ENCODE measurements at regions not wholly inside any gene's neighbourhood (a gene's known extent, or its start where the extent isn't known, plus 50 kb on each side); places are given as distances from the start of the nearest gene placed in this dataset.

DNA sequence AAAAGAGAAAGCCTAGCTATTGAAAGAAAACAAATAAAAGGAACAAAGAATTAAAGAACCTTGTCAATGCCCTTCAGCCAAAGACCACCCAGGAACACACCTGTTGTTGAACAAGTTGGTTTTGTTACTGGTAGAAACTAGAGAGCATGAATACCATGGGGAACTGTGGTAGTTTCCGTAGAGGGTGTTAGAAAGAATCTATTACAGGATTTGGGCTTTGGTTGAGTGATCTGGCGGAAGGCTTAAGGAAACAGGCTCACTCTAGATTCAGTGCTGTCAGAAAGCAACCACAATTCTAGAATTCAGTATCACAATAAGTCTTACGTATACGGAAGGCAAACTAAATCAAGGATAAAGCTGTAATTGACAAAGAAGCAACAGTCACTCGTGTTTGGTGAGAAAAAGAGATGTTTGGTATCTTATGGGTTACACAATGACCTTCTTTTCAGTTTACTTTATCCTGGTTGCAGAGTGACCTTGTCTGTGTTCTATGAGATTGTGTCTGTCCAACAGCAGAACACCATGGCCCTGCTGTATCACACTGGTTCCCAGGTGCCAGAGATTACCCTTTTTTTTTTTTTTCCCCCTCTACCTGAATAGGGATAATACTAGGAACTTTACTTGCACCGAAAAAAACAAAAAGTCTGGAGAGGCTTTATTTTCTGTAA, 265.9 kb downstream of the SHQ1 start:
- TF ChIP-seq ZFX (IDR thresholded peaks at IDR 0.05; ENCODE audit: borderline replicate concordance): no peak
- TF ChIP-seq, protein P1, sequence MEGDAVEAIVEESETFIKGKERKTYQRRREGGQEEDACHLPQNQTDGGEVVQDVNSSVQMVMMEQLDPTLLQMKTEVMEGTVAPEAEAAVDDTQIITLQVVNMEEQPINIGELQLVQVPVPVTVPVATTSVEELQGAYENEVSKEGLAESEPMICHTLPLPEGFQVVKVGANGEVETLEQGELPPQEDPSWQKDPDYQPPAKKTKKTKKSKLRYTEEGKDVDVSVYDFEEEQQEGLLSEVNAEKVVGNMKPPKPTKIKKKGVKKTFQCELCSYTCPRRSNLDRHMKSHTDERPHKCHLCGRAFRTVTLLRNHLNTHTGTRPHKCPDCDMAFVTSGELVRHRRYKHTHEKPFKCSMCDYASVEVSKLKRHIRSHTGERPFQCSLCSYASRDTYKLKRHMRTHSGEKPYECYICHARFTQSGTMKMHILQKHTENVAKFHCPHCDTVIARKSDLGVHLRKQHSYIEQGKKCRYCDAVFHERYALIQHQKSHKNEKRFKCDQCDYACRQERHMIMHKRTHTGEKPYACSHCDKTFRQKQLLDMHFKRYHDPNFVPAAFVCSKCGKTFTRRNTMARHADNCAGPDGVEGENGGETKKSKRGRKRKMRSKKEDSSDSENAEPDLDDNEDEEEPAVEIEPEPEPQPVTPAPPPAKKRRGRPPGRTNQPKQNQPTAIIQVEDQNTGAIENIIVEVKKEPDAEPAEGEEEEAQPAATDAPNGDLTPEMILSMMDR (IDR thresholded peaks at IDR 0.05): no peak
- H3K27ac ChIP-seq: no peak overlapping the region

DNA sequence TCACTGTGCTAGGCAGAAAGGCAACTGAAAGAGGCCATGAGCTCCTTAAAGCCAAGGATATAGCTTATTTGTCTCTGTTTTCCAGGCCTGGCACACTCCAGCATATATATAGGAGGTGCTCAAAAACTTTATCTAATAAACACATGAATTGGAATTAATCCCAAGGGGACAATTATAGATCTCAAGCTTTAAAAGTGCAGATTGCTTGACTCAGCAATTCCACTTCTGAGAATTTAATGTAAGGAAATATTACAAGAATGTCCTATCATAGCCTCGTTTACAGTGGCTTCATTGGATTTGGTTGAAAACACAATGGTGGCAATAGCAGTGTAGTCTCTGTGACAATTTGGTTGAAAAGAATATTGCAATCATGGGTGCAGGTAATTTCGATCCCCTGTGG, 267.3 kb downstream of the SHQ1 start:
- TF ChIP-seq, protein P1 (IDR thresholded peaks at IDR 0.05): no peak
- no peak for TF ChIP-seq ZFX (IDR thresholded peaks at IDR 0.05; ENCODE audit: borderline replicate concordance)

DNA sequence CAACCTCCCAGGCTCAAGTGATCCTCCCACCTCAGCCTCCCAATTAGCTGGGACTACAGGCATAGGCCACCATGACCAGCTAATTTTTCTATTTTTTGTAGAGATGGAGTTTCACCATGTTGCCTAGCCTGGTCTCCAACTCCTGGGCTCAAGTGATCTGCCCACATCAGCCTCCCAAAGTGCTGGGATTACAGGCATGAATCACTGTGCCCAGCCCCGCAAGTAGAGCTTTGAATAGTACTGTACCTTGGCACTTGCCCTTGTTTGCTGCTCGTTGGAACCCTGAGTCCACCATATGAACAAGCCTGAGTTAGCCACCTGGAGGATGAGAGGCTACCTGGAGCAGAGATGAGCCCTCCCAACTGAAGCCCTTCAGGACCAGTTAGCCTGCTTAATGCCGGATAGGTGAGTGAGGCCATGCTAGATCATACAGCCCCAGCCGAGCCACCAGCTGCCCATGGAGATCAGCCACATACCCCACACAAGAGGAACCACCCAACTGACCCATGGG, 267.9 kb downstream of the SHQ1 start:
- no peak overlapping the region for H3K27ac ChIP-seq
- TF ChIP-seq ZFX (IDR thresholded peaks at IDR 0.05; ENCODE audit: borderline replicate concordance): no peak
- TF ChIP-seq, protein P1 (IDR thresholded peaks at IDR 0.05): no peak

More for the DNA sequence above, 267.3 kb downstream of the SHQ1 start:
- H3K27ac ChIP-seq: no peak overlapping the region

DNA sequence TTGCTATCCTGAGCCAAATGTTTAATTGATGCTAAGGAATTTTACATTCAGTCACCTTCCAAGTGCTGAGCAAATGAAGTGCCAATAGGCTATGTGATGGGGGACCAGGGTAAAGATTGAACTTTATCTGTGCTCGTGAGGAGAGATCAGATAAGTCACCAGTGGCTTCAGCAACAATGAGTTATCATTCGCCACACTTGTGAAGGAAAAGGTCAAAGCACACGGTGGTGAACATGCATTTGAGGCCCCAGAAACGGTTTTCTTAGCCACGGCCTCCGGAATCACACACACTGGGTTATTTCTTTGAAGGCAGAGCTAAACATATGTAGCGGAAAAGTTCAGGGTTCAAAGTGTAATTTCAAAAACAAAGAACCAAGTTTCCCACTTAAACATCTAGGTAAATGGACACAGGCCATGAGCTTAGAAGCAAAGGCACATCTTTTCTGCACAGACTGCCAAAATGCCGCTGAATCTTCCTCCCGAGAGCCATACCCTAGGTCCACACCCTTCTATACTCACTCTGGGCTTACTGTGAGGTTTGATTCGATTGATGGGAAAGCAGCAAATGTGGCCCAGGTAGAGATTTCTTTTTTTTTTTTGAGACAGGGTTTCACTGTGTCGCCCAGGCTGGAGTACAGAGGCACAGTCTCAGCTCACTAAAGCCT, 268.5 kb downstream of the SHQ1 start:
- no peak overlapping the region for H3K27ac ChIP-seq
- TF ChIP-seq ZFX (IDR thresholded peaks at IDR 0.05; ENCODE audit: borderline replicate concordance): no peak
- TF ChIP-seq, protein P1 (IDR thresholded peaks at IDR 0.05): no peak

DNA sequence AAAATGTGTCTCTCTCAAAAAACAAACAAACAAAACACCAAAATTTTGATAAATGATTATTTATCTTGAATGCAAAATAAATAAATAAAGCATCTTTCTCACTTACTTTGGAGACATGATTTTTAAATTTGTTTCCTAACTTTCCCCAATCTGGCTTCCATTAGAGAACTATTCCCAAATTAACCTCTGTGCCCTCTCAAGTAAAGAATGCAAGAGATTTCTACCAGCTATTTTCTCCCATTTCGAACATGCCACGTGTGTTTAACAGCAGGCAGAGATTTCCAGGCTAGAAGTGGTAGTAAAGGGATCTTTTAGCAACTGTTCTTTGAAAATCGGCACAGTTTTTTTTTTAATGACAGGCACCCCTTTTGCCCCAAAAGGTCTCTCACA, 269.1 kb downstream of the SHQ1 start:
- TF ChIP-seq, protein P1 (IDR thresholded peaks at IDR 0.05): no peak
- no peak for TF ChIP-seq ZFX (IDR thresholded peaks at IDR 0.05; ENCODE audit: borderline replicate concordance)
- H3K27ac ChIP-seq: no peak overlapping the region

DNA sequence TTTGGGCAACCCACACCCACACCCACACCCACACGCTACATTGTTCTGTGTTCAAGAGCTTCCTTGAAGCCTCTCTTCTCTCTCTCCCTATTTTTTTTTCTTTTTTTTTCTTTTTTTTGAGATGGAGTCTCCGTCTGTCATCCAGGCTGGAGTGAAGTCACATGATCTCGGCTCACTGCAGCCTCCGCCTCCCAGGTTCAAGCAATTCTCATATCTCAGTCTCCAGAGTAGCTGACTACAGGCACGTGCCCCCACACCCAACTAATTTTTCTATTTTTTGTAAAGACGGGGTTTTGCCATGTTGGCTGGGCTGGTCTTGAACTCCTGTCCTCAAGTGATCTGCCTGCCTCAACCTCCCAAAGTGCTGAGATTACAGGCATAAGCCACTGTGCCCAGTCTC, 271.1 kb downstream of the SHQ1 start:
- no peak overlapping the region for H3K27ac ChIP-seq
- TF ChIP-seq, protein P1 (IDR thresholded peaks at IDR 0.05): no peak
- TF ChIP-seq ZFX (IDR thresholded peaks at IDR 0.05; ENCODE audit: borderline replicate concordance): no peak

DNA sequence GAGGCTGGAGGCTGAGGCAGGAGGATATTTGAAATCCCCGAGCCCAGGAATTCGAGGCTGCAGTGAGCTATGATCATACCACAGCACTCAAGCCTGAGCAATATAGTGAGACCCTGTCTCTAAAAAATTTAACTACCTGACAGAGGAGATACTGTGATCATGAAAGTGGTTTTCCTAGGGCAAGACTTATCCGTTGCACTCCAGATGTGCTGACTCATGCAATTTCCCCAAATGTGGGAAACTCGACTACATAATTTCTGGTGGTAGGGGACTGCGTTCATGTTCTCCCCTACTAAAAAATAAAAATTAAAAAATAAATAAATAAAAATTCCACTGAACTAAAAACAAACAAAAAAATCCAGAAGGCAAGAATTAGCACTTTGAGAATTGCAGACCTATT, 271.7 kb downstream of the SHQ1 start:
- H3K27ac ChIP-seq: no peak overlapping the region
- TF ChIP-seq, protein P1 (IDR thresholded peaks at IDR 0.05): no peak
- TF ChIP-seq ZFX (IDR thresholded peaks at IDR 0.05; ENCODE audit: borderline replicate concordance): no peak
